HG02642 (cell line): ENCODE measurements at regions not wholly inside any gene's neighbourhood (a gene's known extent, or its start where the extent isn't known, plus 50 kb on each side); places are given as distances from the start of the nearest gene placed in this dataset.

ENCODE experiments used
- ATAC-seq: cut with Tn5 transposase; IDR thresholded peaks from one replicate; pipeline ENCODE4 v1.9.1; 2021; ENCODE audit warnings: mild to moderate bottlenecking; ENCODE audit not compliant: unreplicated experiment, poor library complexity

- ATAC-seq = no peak
These were observed 471.1 kb upstream of the NWD2 start for GRCh38 chr4:36773467-36773866.

GRCh38 chr4:36775544-36775943 lies 469.0 kb upstream of the NWD2 start:
- ATAC-seq = no peak

GRCh38 chr4:36779601-36780000 lies 464.9 kb upstream of the NWD2 start:
- ATAC-seq = no peak

DNA sequence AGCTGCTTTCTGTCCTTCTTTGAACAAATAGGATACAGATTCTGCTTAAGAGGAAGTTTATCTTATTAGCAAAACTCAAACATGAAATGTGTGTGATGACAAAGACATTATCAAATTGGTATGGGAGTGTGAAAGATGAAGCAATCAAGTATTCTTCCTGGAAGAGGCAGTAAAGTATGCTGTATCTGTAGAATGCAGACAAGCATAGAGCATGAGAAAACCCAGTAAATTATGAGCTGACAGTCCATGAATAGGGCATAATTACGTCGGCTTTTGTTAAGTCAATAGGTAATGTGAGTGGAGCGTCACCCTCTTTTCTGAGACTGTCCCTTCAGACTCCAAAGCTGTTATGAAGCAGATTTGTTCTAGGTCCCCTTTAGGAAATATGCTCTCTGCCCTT lies 458.6 kb upstream of the NWD2 start:
- ATAC-seq = no peak

DNA sequence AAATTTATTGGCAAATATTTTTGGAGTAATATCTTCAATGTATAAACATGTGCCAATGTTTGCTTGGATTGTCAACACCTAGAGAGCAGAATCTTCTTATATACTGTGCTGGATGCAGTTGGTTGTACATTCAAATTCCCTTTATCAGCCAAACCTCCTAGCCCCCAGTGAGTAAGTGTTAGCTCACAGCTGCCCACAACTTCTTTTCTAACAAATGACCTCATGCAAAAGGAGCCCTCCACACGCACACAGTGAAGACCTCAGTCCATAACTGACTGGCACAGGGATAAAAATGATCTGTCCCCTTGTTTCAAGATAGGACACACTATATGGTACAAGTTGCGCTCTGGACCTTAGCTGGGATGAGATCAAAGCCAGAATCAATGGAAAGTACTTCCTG lies 458.0 kb upstream of the NWD2 start:
- no peak for ATAC-seq

- ATAC-seq = no peak
These were observed 449.8 kb upstream of the NWD2 start for GRCh38 chr4:36794716-36795115.

DNA sequence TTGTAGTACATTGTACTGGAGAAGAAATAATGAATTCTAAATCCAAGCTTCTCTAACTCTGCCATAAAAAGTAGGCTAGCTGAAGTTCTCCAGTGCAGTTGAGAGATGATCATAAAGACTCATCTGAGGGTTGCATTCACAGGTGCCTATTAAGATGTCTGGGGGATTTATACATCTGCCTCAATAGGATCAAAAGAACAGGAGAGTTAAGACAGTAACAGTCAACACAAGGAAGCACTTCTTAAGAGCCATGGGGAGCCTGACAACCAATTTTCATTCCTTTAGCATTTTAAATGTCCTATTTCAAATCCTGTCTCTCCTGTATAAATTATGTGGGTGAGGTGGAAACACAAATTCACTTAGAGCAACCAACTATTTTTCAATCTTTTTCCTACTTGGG lies 432.4 kb upstream of the NWD2 start:
- no peak for ATAC-seq

DNA sequence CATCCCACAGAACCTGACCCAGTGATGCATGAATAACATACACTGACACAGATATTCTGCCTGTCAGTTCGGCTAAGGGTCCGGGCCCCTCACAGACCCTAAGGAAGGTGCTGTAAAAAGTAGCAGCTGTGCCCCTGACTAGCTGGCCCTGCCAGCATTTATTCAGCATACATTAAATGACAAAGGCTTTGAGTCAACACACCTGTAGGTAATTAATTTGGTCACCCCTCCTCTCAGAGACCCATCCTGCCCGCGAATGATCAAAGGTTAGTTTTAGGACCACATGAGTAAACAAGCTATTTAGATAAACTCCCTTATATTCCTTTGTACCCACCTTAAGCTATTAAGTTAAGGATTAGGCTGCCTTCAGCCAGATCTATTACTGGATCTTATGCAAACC lies 429.0 kb upstream of the NWD2 start:
- ATAC-seq = no peak

DNA sequence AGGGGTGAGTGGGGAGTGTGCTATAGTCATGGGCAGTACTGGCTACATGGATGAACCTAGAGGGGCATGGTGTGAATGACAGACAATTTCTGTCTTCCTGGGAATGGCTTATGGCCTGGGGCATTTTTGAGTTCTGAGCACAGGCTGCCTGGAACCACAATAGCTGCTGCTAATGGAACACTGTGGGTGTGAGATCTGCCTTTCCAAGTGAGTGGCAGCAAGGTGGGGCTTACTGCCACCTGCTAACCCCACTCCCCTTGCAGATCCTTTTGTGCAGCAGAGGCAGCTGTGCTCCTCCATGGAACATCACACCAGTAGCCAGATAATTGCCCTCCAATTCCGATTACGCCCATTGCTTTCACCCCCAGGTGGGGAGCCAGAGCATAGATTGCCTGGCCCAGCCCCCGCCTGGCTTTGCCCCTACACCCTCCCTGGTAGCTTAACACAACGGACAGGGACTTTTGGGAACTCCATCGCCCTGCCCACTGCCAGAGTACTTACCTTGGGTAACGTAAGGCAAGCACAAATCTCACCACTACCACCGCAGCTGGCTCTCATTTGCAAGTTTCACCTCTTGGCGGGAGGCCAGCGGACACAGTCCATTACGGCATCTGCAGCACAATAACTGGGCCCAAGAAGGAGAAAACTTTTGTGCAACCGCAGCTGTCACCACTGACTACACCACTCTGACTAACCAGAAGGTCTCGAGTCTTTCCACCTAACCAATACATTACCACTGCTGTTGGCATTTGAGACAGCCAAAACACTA lies 421.2 kb upstream of the NWD2 start:
- ATAC-seq = no peak

DNA sequence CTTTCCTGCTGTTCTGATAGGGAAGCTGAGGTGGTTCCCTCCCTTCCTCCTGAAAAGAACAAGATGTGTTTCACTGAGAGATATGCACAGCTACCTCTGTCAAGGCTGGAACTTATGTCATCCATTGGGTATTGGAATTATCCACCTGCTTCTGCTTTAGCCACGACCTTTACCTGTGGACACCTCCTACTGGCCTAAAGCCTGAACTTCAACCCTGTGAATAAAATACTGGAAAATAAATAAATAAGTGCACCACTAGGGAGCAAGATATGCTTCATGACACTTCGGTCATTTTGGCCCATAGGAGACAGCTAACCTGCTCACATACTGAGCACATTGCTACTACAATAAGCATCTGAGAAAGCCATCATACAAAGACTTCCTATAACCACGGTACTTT lies 419.9 kb upstream of the NWD2 start:
- ATAC-seq = no peak

GRCh38 chr4:36835246-36835645 lies 409.3 kb upstream of the NWD2 start:
- ATAC-seq = no peak

DNA sequence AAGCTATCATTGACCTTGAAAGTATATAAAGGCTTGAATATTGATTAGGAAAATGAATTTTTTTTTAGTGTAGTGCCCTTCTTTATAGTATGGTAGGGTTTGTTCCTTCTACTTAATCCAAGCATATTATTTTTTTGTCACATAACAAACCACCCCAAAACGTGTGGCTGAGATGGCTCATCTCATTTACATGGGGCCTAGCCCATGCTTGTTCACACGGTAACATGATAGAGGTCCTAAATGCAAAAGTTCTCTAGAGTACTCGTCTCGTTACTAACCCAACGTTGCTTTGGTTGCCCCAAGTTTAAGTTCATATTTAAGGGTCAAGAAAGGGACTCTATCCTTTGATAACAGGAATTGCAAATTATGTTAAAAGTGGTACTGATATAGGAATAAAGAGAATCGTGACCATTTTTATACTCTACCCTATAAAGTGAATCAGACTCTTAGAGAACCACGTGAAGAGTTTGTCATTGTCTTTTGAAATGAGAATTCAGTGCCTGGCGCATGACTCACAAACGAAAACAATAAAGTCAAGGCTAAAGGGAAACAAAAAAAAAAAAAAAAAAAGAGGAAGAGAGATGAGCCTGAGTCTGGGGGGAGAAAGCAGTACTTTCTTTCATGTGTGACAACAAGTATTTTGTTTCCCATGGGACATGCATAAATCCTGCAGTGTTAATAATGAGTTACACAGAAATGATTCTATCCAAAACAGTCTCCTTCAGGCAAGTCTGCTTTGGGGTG lies 402.8 kb upstream of the NWD2 start:
- no peak for ATAC-seq

GRCh38 chr4:36844448-36844847 lies 400.1 kb upstream of the NWD2 start:
- no peak for ATAC-seq

DNA sequence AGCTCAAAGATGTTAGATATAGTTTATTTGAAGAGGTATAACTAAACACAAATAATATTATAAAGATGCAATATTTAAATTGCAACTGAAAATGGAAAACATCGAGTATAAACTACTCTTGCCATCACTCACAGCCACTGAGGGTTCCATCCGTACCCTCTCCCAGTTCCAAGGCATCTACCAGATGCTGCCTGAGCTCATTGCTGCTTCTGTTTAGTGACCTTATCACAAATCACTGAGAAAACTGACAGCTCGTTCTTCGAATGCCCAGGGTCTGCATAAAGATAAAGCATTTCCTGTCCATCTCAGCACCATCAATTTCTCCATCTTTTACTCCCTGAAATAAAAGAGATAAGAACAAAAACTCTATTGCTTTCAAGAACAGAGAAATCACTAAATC lies 391.7 kb upstream of the NWD2 start:
- no peak for ATAC-seq

- ATAC-seq = no peak
These were observed 390.0 kb upstream of the NWD2 start for GRCh38 chr4:36854554-36854953.

DNA sequence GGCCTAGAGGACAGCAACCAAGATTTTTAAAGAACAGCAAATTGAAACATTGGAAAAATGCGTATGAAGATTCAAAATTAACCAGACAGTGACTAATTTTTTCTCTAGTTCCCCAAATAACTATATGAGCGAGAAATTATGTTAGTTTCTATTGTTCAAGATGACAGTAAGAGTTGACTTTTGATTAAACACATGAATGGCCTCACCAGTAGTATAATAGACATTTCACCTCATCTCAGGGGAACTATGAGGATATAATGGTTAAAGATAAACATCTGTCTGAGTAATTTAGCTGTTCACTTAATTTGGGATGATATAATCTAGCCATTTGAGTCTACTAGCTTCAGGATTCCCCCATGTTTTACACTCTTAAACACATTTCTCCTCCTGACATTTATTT lies 380.9 kb upstream of the NWD2 start:
- ATAC-seq = no peak

DNA sequence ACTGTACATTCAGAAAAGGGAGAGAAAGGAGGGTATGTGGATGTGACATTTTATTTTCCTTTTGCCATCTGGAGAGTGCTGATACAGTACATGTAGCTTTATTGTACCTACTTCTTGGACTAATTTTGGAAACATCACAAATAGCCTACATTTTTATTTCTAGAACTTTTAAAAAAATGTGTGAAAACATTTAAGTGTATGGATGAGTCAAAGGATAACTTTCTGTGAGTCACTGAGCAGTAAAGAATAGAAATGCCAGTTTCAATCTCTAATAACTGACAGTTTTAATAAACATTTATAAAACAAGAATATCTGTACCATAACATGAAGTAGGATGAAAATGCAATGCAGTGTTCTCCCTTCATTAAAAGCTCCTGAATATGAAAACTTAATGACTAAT lies 374.4 kb upstream of the NWD2 start:
- ATAC-seq = no peak

DNA sequence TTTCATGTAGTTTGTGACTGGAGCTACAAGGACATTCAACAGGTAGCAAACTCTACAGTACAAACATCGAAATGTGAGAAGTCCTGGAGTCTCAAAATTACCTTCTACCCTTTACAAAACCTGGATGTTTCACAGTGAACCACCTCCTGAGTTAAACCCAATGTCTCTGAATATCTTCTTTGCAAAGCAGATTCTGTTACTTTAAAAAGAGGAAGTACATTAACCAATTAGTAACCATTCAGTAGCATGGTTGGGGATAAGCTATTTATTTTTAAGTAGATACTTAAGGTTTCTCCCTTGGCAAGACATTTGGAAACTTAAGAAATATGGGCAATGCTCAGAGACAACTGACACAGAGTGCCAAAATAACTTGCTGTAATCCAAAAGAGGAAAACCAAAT lies 371.9 kb upstream of the NWD2 start:
- ATAC-seq = no peak

DNA sequence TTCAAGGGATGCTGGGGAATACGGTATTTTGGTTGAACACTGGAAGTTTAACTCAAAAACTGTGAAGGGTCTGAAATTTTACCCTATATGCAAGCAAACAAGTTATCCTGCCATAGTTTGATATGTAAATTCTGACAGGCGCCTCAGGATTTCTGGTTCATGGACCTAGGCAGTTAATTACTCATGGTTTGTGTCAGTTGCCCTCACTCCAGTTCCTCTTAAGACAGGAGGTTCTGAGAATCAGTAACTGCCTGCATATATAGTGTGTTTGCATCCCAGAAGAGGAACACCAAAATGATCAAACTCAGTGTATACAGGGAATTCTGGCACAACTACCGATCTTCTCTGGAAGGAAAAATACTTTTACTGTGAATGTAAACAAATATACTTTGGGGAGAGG lies 360.4 kb upstream of the NWD2 start:
- no peak for ATAC-seq

DNA sequence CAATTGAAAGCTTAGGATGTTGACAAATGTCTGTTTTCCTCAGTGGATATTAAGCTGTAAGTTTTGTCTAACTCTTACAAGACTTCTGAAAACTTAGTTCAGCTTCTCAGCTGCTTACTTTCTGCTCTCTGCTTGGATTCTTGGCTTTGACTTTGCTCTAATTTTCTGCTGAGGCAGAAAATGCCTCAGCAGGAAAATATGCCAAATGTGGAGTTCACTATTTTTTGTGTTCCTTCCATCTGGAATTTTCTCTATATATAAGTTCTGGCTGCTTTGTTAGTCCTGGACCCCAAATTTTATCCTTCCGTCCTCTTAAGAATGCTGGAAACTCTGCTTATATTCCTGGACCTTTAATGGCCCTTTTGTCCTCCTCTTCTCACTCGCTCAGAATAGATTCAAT lies 352.6 kb upstream of the NWD2 start:
- no peak for ATAC-seq

DNA sequence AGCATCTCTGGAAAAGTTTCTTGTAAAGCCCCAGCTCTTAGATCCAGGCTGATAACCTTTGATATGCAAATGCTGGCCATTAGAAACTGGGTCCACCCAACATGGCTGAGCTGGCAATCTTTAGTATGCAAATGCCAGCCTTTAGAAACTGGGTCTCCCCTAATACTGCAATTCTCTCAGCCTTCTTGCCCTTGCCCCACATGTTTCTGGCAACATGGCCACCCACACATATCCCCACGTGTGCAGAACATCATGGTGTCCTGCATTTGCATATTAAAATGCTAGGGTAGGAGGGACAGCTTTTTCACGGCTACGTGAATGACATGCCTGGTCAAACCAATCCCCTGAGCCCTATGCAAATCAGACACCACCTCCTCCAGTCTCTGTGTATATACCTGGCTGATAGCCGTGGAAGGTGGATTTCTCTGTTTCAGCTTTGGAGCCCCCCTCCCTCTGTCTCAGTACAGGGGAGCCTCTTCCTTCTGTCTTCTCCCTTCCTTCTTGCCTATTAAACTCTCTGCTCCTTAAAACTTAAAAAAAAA lies 344.0 kb upstream of the NWD2 start:
- ATAC-seq = no peak

- ATAC-seq = no peak
These were observed 339.7 kb upstream of the NWD2 start for GRCh38 chr4:36904823-36905222.
